Astrocyte of the spinal cord (primary cell): ENCODE measurements at regions not wholly inside any gene's neighbourhood (a gene's known extent, or its start where the extent isn't known, plus 50 kb on each side); places are given as distances from the start of the nearest gene placed in this dataset.

Experiments used
- DNase-seq: peaks from one replicate; pipeline ENCODE4 v3.0.0; 2011; ENCODE audit warnings: low read depth, low spot score
- H3K4me3 ChIP-seq: 2 replicates; pipeline ENCODE4 v1.5.1; 2011; ENCODE audit warnings: low read depth, mild to moderate bottlenecking, low read length, moderate library complexity
- CTCF ChIP-seq: IDR thresholded peaks from 2 replicates; pipeline ENCODE4 v1.5.1; 2012; ENCODE audit warnings: low read depth, mild to moderate bottlenecking, low read length, inconsistent platforms
- in situ Hi-C: cut with HindIII; loops from 2 replicates; pipeline ENCODE4 v1.10.0; 2017; ENCODE audit warnings: low sequenced_read_pairs

- no peak for DNase-seq
- H3K4me3 ChIP-seq = no peak overlapping the region
- TF ChIP-seq CTCF = no peak
- in situ Hi-C loops = no loop called here
These were observed 92.3 kb downstream of the GYPC start for GRCh38 chr2:126748188-126748760.

- in situ Hi-C loops = no loop called here
- no peak for DNase-seq
These were observed 93.1 kb downstream of the GYPC start for GRCh38 chr2:126748929-126749518.

GRCh38 chr2:126749537-126749936, 93.6 kb downstream of the GYPC start:
- in situ Hi-C loops = no loop called here
- DNase-seq = no peak
- no peak overlapping the region for H3K4me3 ChIP-seq
- no peak for TF ChIP-seq CTCF

More at GRCh38 chr2:126748929-126749518, 93.1 kb downstream of the GYPC start:
- H3K4me3 ChIP-seq = no peak overlapping the region
- no peak for TF ChIP-seq CTCF

- no peak overlapping the region for H3K4me3 ChIP-seq
- no peak for DNase-seq
- TF ChIP-seq CTCF = no peak
- in situ Hi-C loops = no loop called here
These were observed 94.5 kb downstream of the GYPC start for GRCh38 chr2:126750506-126750905.

DNA sequence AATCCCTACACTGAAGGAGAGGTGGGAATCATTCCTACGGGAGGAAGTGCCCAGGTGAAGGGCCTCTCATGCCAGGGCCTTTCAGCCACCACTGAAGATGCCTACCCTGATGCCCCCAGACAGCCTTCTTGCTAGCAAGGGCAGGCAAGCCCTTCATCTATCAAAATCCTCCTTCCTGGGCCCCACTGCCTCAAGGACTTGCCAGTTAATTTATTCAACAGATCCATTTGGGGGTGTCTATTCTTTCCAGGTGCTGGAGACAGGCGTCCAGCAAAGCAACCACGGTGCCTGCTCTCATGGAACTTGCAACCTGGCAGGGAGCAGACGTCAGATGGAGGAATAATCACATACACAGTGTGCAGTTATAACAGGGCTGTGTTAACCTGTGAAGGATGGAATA, 95.5 kb downstream of the GYPC start:
- TF ChIP-seq CTCF = no peak
- no peak overlapping the region for H3K4me3 ChIP-seq
- in situ Hi-C loops = no loop called here
- DNase-seq = no peak

- no peak for TF ChIP-seq CTCF
- H3K4me3 ChIP-seq = no peak overlapping the region
- in situ Hi-C loops = no loop called here
- DNase-seq = no peak
These were observed 96.9 kb downstream of the GYPC start for GRCh38 chr2:126752876-126753275.
